ENCODE measurements at regions not wholly inside any gene's neighbourhood (a gene's known extent, or its start where the extent isn't known, plus 50 kb on each side); places are given as distances from the start of the nearest gene placed in this dataset.
A peak's percentile ranks its signal among the peaks of the same experiment; 100 is the strongest.
"Not testable (repeated sequence)": the region's sequence is repeated elsewhere in the genome, so short reads cannot be mapped to it uniquely, and the experiment has no call there.

- DNase-seq (ENCODE audit: low read depth): peak; percentile 36
These were observed 210.2 kb upstream of the ADAMTS3 start for GRCh38 chr4:72779241-72779640.

DNA sequence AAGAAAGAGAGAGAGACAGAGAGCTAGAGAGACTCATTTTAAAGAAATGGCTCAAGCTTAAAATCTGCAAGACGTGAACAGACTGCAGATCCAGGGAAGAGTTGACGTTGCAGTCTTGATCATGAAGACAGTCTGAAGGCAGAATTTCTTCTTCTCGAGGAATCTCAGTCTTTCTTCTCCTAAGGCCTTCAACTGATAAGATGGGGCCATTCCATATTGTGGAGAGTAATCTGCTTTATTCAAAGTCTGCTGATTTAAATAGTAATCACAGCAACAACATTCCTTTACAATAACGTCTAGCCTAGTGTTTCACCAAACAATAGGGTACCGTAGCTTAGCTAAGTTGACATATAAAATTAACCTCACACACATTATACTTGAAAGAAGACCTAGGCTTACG is 208.4 kb upstream of the ADAMTS3 start:
- DNase-seq (ENCODE audit: low read depth): no peak

DNA sequence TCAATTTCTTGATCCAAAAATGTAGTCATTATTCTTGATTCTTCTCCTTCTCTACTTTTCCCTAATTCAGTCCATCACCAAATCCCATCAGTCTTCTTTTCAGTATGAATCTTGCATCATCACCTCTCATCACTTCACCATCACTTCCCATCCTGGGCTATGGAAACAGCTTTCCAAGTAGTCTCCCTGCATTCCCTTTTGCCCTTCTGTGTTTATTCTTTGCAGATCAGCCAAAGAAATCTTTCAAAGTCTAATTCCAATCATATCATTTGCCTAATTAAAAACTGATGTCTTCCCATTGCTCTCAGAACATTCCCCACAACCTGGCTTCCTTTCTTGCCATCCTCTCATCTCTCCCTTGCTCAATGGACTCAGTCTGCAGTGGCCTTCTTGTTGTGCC is 201.7 kb upstream of the ADAMTS3 start:
- no peak for DNase-seq (ENCODE audit: low read depth)

DNA sequence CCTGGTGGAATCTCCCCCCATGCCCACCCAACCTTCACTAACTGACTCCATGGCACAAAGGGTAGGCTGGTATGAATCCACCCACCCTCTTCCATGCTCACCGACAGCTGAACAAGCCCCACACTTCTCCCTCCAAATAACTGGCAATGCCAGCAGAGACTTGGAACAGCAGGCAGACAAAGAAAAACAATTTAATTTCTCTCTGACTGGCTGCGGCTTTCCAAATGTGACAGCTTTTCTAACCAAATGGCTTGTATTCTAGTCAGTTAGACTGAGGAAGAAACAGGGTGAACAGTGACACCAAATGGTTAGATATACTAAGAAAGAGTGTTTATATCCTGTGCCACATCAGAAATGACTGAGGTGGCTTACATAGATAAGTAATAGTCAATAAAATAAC is 199.3 kb upstream of the ADAMTS3 start:
- peak; percentile 49 for DNase-seq (ENCODE audit: low read depth)

DNA sequence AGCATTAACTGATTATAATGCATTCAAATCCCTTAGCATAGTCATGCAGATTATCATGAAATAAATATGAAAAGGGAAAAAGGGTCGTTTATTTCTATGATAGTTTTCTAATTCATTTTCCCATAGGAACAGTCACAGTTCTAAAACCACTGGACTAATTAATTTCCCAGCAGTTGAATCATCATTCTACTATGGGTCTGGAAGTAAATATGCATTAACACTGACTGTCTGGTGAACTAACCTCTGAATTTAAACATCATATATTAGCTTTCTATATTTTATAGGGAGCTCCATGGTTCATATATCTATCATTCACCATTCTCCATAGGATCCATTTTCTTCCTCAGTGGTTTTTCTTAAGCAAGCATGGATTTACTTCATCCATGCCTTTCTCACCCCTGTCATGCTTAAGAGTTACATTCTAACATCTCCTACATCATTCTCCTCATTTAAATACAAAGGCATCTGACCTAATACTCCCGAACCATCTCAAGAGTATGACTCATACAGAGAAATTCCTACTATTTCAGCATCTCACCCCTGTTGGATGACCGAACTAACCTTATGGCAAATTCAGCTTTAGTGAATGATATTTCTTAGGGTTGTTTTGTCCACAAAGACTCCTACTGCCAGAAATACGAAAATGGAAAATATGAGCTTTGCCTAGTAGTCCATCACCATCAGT is 198.7 kb upstream of the ADAMTS3 start:
- DNase-seq (ENCODE audit: low read depth): peak; percentile 98

DNA sequence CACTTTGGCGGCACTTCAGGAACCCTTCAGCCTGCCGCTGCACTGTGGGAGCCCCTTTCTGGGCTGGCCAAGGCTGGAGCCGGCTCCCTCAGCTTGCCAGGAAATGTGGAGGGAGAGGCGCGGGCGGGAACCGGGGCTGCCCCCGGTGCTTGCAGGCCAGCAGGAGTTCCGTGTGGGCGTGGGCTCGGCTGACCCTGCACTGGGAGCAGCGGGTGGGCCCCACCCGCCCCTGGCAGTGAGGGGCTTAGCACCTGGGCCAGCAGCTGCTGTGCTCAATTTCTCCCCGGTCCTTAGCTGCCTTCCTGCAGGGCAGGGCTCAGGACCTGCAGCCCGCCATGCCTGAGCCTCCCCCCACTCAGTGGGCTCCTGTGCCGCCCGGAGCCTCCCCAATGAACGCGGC is 196.8 kb upstream of the ADAMTS3 start:
- DNase-seq (ENCODE audit: low read depth): not testable (repeated sequence)

GRCh38 chr4:72761368-72762038 is 192.5 kb upstream of the ADAMTS3 start:
- DNase-seq (ENCODE audit: low read depth): no peak

DNA sequence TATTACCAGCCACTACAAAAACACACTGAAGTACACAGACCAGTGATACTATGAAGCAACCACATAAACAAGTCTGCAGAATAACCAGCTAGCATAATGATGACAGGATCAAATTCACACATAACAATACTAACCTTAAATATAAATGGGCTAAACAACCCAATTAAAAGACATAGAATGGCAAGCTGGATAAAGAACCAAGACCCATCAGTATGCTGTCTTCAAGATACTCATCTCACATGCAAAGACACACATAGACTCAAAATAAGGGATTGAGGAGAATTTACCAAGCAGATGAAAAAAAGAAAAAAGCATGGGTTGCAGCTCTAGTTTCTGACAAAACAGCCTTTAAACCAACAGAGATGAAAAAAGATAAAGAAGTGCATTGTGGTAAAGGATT is 184.4 kb upstream of the ADAMTS3 start:
- not testable (repeated sequence) for DNase-seq (ENCODE audit: low read depth)

- DNase-seq (ENCODE audit: low read depth): peak; percentile 23
These were observed 175.2 kb upstream of the ADAMTS3 start for GRCh38 chr4:72744103-72744725.

DNA sequence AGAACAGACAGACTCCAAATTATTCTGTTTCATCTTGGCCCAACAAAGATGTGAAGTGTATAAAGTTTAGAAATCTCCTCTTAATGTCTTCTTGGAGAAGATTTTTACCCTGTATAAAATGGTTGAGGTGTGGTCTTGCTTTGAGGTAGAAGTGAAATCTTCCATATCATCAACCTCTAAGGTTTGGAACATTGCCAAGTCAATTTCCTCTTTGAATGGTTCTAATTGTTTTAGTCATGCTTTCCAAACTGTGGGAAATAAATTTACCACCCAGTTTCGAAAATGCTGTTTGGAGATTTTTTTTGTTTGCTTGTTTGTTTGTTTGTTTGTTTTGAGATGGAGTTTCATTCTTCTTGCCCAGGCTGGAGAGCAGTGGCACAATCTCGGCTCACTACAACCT is 174.1 kb upstream of the ADAMTS3 start:
- peak; percentile 47 for DNase-seq (ENCODE audit: low read depth)

DNA sequence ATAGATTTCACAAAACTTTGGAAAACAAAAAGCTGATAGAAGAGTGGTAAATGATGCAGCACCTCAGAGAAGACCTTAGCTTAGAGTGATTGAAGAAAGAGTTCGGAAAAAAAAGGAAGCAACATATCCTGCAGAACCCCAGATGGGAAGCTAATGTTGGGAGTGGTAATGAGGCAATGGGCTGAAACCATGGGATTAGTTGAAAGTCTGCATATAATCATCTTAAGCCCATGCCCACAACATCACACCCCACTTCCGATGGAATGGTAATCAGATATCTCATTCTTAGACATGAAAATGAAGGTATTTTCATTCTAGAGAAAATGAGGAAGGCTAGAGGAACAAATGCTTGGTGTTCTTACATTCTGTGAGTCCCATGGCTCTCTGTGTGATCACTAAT is 146.3 kb upstream of the ADAMTS3 start:
- DNase-seq (ENCODE audit: low read depth): no peak

DNA sequence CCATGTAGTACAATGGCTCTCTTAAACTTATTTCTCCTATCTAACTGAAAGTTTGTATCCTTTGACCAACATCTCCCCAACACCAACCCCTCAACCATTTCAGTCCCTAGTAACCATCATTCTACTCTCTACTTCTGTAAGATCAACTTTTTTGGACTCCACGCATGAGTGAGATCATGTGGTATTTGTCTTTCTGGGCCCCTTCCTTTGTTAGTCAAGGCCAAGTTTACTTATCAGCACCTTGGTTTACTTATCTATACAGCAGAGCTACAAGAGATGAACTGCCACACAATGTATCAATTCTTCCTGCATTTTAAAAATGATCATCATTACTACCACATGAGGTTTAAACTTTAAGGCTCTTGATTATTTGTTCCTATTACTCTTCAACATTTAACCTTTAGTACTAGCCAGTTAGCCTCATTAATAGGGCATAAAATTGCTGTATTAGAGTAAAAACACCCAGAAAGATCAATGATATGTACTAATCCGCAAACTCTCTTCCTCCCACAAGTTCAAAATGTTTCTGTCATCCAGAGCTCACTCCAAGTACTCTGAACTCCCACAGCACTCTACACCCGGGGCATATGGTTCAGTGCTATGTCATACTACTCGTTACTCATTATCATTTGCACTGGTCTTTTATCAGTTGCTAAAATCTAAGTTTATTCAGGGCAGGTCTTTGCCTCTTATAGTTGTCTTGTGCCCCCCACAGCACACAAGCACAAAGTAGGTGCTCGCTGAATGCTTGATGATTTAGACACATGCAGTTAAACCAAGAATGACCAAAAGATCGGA is 145.7 kb upstream of the ADAMTS3 start:
- DNase-seq (ENCODE audit: low read depth): no peak

- no peak for DNase-seq (ENCODE audit: low read depth)
These were observed 144.0 kb upstream of the ADAMTS3 start for GRCh38 chr4:72712997-72713396.

GRCh38 chr4:72709475-72709874 is 140.5 kb upstream of the ADAMTS3 start:
- no peak for DNase-seq (ENCODE audit: low read depth)

GRCh38 chr4:72706684-72707083 is 137.7 kb upstream of the ADAMTS3 start:
- DNase-seq (ENCODE audit: low read depth): no peak

- DNase-seq (ENCODE audit: low read depth): not testable (repeated sequence)
These were observed 136.1 kb upstream of the ADAMTS3 start for GRCh38 chr4:72704925-72705640.

- DNase-seq (ENCODE audit: low read depth): no peak
These were observed 133.9 kb upstream of the ADAMTS3 start for GRCh38 chr4:72702948-72703347.

DNA sequence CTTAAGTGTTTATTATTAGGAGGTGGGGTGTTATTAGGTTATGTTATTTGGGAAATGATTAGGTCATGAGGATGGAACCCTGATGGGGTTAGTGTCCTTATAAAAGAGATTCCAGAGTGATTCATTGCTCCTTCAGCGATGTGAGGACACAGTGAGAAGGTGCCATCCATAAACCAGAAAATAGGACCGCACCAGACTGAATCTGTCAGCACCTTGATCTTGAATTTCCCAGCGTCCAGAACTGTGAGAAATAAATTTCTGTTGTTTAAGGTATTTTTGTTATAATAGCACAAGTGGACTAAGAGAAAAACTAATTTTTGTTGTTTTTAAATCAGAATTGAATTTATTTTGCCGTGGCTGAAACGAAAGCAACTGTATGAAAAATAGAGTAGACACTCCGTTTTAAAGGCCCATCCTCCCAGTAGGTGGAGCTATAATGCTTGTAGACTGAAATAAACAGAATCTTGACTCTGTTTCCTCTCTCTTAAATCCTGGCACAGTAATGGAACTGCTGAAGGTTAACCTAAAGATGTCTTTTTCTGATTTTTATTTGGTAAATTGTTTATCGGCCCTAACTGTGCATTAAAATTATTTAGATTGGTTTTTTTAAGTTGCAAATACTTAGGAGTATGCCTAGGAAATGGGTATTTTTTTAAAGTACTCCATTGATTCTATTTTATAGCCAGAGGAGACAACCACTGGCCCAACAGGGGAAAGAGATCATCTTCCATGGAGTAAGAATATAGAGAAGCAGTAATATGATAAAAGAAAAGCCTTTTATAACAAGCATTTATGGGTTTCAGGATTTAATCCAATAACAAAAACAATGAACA is 133.2 kb upstream of the ADAMTS3 start:
- DNase-seq (ENCODE audit: low read depth): peak; percentile 69

- DNase-seq (ENCODE audit: low read depth): peak; percentile 74
These were observed 121.8 kb upstream of the ADAMTS3 start for GRCh38 chr4:72690771-72691170.

DNA sequence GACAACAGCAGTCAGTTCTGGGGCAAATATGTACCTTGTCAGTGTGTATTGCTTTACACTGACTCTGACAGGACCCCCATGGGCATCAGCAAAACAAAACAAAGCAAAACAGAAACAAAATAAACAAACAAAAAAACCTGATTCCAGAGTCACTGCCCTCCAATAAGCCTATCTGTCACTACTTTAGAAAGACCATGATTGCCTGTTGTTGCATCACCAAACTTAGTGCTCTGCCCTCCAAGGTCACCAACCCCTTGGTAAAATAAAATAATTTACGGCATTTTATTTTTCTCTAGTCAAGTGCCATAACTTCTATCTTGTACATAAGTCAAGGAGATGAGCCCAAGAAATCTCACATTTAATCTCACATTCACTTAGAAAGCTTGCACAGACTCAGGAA is 120.9 kb upstream of the ADAMTS3 start:
- DNase-seq (ENCODE audit: low read depth): no peak

DNA sequence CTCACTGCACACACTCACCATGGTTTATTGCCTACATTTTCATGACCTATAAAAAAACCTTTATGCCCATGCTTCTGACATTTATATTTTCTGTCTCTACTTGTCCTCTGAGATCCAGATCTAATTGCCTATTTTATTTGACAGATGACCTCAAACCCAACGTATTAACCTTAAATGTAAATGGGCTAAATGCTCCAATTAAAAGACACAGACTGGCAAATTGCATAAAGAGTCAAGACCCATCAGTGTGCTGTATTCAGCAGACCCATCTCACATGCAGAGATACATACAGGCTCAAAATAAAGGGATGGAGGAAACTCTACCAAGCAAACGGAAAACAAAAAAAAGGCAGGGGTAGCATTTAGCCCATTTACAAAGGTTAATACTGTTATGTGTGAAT is 117.4 kb upstream of the ADAMTS3 start:
- not testable (repeated sequence) for DNase-seq (ENCODE audit: low read depth)

All from renal cortical epithelial cell (primary cell).